Endodermal cell (in vitro differentiated cells): ENCODE measurements at regions not wholly inside any gene's neighbourhood (a gene's known extent, or its start where the extent isn't known, plus 50 kb on each side); places are given as distances from the start of the nearest gene placed in this dataset.

Experiments used
- DNase-seq: peaks from one replicate; pipeline ENCODE4 v3.0.0-alpha.2; 2017
- H3K27ac ChIP-seq: 2 replicates; pipeline ENCODE4 v1.5.1; 2013; ENCODE audit warnings: mild to moderate bottlenecking, low read depth, low read length, moderate library complexity
- H3K27me3 ChIP-seq: 2 replicates; pipeline ENCODE4 v1.6.1; 2013; ENCODE audit warnings: mild to moderate bottlenecking, low read length, moderate library complexity; ENCODE audit not compliant: insufficient read depth, control insufficient read depth, poor library complexity, severe bottlenecking
- H3K36me3 ChIP-seq: 2 replicates; pipeline ENCODE4 v1.7.0; 2013; ENCODE audit warnings: mild to moderate bottlenecking, low read length, moderate library complexity; ENCODE audit not compliant: control insufficient read depth, insufficient read depth
- H3K4me1 ChIP-seq: one replicate; pipeline ENCODE4 v1.7.0; 2013; ENCODE audit warnings: low read length; ENCODE audit not compliant: control insufficient read depth, insufficient read depth
- H3K4me3 ChIP-seq: 2 replicates; pipeline ENCODE4 v1.5.1; 2013; ENCODE audit warnings: mild to moderate bottlenecking, low read length, moderate library complexity
- H3K9ac ChIP-seq: 2 replicates; pipeline ENCODE4 v1.6.1; 2013; ENCODE audit warnings: mild to moderate bottlenecking, low read length, moderate library complexity; ENCODE audit not compliant: poor library complexity, severe bottlenecking; ENCODE audit errors: extremely low read depth
- H3K9me3 ChIP-seq: 2 replicates; pipeline ENCODE4 v1.6.1; 2013; ENCODE audit warnings: mild to moderate bottlenecking, low read length, moderate library complexity; ENCODE audit not compliant: control insufficient read depth
- H3K27ac Mint-ChIP-seq: 2 replicates; pipeline ENCODE4 v1.8.0; 2020; ENCODE audit warnings: mixed read lengths
- H3K27me3 Mint-ChIP-seq: 2 replicates; pipeline ENCODE4 v1.8.0; 2021; ENCODE audit warnings: mild to moderate bottlenecking, mixed read lengths; ENCODE audit not compliant: insufficient read depth
- H3K36me3 Mint-ChIP-seq: 2 replicates; pipeline ENCODE4 v1.8.0; 2020; ENCODE audit warnings: low read depth, mixed read lengths
- H3K4me1 Mint-ChIP-seq: 2 replicates; pipeline ENCODE4 v1.8.0; 2020; ENCODE audit warnings: mixed read lengths
- H3K4me3 Mint-ChIP-seq: 2 replicates; pipeline ENCODE4 v1.8.0; 2020; ENCODE audit warnings: mild to moderate bottlenecking, moderate library complexity, mixed read lengths
- H3K9me3 Mint-ChIP-seq: 2 replicates; pipeline ENCODE4 v1.8.0; 2020; ENCODE audit warnings: mild to moderate bottlenecking, mixed read lengths
- CTCF ChIP-seq: fragments of 200-600 bp; sonication (generic); conservative IDR thresholded peaks from 2 replicates; pipeline ENCODE4 v1.5.0; 2021; ENCODE audit warnings: antibody characterized with exemption, mild to moderate bottlenecking
- WGBS, 2 experiments: methylation state at CpG; one replicate each; pipeline versions ENCODE4 v1.1.5 to v1.1.7; 2013; ENCODE audit warnings: missing lambda C conversion rate in 2 of 2, mixed read lengths in 1 of 2; ENCODE audit not compliant: insufficient coverage in 1 of 2, insufficient read length in 1 of 2; 5-methylcytosine and 5-hydroxymethylcytosine counted together

GRCh38 chr1:182147951-182148350 is 86.4 kb upstream of the ZNF648 start:
- H3K9ac ChIP-seq = no peak overlapping the region
- no peaks in the 10 kb centered on the region for H3K9me3 Mint-ChIP-seq
- H3K4me1 ChIP-seq = peaks cover 11% of the 10 kb centered on the region
- no peaks in the 10 kb centered on the region for H3K9me3 ChIP-seq
- no peak for DNase-seq
- no peak overlapping the region for H3K27ac ChIP-seq
- H3K36me3 ChIP-seq = no peaks in the 10 kb centered on the region
- no peaks in the 10 kb centered on the region for H3K27me3 ChIP-seq
- H3K4me3 Mint-ChIP-seq = no peak overlapping the region
- H3K27me3 Mint-ChIP-seq = peaks cover 3% of the 10 kb centered on the region
- no peak overlapping the region for H3K27ac Mint-ChIP-seq
- TF ChIP-seq CTCF = no peak
- H3K36me3 Mint-ChIP-seq = no peaks in the 10 kb centered on the region
- H3K4me1 Mint-ChIP-seq = peaks cover 16% of the 10 kb centered on the region
- 79 to 85% methylated on average over 5 of the region's 5 CpGs for WGBS, 2 experiments
- H3K4me3 ChIP-seq = no peak overlapping the region

- H3K27me3 ChIP-seq = no peaks in the 10 kb centered on the region
- no peak for DNase-seq
- TF ChIP-seq CTCF = no peak
- Mint-ChIP-seq H3K4me1 (peaks cover 16% of the 10 kb centered on the region), H3K27ac (no peak overlapping the region), H3K27me3 (peaks cover 3% of the 10 kb centered on the region), H3K36me3 (no peaks in the 10 kb centered on the region), H3K4me3 (no peak overlapping the region), H3K9me3 (no peaks in the 10 kb centered on the region)
- 96 to 97% methylated on average over 4 of the region's 4 CpGs for WGBS, 2 experiments
- no peaks in the 10 kb centered on the region for H3K9me3 ChIP-seq
- H3K4me1 ChIP-seq = peaks cover 11% of the 10 kb centered on the region
- no peak overlapping the region for H3K9ac ChIP-seq
- no peak overlapping the region for H3K27ac ChIP-seq
- H3K36me3 ChIP-seq = no peaks in the 10 kb centered on the region
- H3K4me3 ChIP-seq = no peak overlapping the region
Observed at GRCh38 chr1:182147136-182147820, 85.8 kb upstream of the ZNF648 start.

GRCh38 chr1:182146286-182146685 is 84.8 kb upstream of the ZNF648 start:
- Mint-ChIP-seq H3K4me1 (peaks cover 16% of the 10 kb centered on the region), H3K27ac (no peak overlapping the region), H3K4me3 (no peak overlapping the region), H3K36me3 (no peaks in the 10 kb centered on the region), H3K9me3 (no peaks in the 10 kb centered on the region), H3K27me3 (peaks cover 3% of the 10 kb centered on the region)
- no peak overlapping the region for H3K9ac ChIP-seq
- H3K9me3 ChIP-seq = no peaks in the 10 kb centered on the region
- H3K4me3 ChIP-seq = no peak overlapping the region
- peaks cover 11% of the 10 kb centered on the region for H3K4me1 ChIP-seq
- no peaks in the 10 kb centered on the region for H3K27me3 ChIP-seq
- no peak for TF ChIP-seq CTCF
- WGBS, 2 experiments = 91 to 100% methylated on average over 4 to 5 of the region's 5 CpGs
- no peak for DNase-seq
- no peak overlapping the region for H3K27ac ChIP-seq
- no peaks in the 10 kb centered on the region for H3K36me3 ChIP-seq
